Left lobe of liver (tissue), 2 donors: ENCODE measurements at regions not wholly inside any gene's neighbourhood (a gene's known extent, or its start where the extent isn't known, plus 50 kb on each side); places are given as distances from the start of the nearest gene placed in this dataset.
A peak's percentile ranks its signal among the peaks of the same experiment; 100 is the strongest.

ENCODE experiments used
- ATAC-seq: fragments of 200-7000 bp; cut with Tn5 transposase; one replicate; pipeline ENCODE4 v1.9.1; 2020; ENCODE audit warnings: mild to moderate bottlenecking, moderate library complexity
- DNase-seq: peaks from one replicate; pipeline ENCODE4 v3.0.0-alpha.2; 2020; ENCODE audit warnings: low spot score
- donor health status: DM: no; HTN: no; CAD: no; lungs with moderate emphysema.
- donor health status: DM: no; HTN: yes; CAD: no.

DNA sequence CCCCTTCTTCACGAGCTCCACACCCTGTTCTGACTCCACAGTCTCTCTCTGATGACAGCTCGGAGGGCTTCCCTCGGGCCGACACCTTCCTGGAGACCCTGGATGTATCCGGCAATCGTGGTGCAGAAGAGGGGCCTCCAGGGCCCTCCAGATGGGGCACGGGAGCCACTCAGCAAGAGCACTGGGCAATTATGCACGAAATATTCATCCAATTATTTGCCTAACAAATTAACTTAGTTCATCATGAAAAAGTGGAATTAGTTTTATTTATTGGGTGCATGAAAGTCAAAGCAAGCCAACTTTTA, 277.3 kb upstream of the HDAC4 start:
- DNase-seq (peak; percentile 21), ATAC-seq (no peak)

DNA sequence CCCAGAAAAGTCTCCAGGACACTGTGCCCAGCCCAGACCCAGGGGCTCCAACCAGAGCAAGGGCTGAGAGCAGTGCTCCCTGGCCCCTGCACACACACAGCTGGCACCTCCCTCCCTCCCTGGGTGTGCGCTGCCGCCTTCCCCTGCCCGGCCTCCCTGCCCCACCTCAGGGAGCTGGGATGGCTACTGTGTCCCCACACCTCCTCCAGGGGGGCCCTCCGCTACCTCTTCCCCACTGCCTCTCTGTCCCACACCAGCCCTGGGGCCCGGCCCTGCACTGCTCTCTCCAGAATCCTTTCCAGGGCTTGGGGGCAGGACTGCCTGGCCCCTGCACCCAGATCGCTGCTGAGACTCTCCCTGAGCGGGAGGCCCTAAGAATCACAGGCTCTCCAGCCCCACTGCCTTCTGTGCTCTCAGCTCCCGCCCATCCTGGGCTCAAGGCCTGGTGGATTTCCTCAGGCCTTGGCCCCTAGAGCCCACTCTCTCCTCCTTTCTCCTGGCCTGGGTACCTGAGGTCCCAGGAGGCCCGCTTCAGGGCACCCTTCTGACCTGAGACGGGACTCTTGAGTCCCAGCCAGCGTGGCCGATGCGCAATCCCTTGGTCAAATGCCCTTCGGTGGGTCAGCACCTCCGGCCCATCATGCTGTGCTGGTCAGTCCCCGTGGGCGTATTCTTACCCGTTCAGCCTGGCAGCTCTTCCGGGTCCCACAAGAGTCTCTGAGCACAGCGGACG, 276.8 kb upstream of the HDAC4 start:
- ATAC-seq: no peak
- peak; percentile 39 for DNase-seq

DNA sequence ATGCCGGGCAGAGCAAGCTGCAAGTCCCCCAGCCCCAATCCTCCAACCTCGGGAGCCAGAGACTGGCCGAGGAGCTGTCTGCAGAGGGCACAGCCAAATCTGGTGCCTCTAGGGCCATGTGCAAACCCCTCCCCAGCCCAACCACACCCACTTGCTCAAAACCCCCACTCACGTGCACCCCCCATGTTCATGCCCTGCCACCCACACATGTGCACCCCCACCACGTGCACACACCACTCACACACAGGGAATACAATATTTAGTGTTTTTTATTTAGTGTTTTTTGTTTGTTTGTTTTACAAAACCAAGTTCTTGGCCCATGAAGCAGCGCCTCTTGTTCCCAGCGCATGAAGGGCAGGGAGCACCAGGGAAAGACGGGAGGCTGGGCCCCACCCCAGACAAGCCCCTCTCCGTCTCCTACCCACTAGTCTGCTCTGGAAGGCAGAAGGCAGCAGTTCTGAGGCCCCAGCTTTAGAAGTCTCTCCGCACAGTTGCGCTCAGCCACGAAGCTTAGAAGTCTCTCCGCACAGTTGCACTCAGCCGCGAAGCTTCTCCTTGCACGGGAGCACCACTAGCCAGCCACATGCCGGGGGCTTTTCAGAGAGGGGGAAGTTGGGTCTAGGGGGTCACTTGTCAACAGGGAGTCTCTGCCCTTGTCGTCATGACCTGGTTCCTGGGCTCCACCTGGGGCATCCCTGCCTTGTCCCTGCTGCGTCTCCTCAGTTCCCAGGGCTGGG, 276.1 kb upstream of the HDAC4 start:
- DNase-seq (peak; percentile 19), ATAC-seq (no peak)

DNA sequence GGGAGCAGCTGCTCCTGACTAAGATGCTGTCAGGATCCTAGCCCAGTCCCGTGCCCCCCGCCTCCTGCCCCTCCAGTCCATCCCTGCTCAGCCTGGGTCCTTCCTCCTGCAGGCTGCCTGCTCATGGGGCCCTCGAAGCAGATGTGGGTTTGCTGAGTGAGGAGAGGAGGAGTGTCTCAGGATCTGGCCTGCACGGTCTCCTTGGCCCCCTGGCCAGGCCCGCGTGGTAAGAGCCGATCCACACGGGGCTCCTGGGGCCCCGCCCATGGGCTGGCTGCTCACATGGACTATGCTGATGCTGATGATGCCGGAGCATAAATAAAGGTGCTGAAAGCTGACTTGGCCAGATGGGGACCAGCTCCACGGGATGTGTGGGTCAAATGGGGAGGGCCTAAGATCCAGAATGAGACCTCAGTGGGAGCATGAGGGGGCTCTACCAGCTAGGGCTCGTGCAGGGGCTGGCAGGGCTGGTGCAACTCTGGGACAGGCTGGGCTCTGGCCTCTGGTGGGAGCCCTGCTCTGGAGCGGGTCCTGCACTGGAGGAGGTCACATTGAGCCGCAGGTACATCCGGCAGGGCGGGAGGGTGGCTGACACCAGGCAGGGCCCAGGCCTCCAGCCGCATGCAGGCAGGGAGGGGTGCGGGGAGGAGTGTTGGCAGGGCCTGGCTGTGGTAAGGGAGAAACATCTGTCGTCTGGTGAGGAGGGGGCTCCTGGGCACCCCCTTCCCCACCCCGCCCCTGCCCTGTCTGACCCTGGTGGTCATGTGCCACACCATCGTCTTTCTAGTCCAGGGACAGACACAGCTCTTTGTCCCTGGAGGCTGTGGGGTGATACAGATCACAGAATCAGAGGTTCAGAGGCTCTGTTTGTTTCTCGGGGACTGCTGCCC, 275.3 kb upstream of the HDAC4 start:
- peak; percentile 39 for DNase-seq

DNA sequence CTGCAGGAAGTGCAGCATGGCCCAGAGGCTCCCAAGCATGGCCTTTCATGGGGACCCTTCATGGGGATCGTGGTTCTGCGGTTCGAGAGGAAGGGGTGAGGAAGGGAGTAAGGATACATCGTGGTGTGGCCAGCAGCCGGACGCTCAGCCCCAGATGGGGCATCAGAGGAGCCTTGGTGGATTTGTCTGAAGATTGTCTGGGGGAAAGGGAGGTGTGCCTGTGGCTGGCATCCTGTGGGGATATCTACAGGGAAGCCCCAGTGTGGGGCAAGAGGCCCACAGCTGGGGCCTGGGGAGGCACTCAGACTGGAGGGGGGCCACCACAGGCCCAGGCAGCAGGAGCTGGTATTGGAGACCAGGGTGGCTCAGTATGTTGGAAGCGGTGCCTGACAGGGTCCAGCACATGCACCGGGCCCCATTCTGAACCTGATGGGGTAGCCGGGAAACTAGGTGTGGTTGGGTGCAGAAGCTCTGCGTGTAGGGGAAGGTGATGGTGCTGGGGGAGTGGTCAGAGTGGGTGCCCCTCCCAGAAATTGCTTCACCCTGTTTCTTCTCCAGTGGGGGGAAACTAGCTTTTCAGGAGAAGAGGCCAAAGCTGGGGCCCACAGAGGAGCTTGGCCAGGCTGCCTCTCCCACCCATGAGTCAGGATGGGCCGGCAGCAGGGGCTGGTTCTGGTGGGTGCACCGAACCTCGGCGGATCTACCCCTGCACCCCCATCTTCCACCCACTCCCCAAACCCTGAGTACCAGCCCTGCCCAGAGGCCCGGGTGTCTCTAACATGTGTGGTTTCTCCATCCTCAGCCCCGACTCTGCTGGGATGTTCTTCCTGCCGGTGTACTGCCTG, 274.4 kb upstream of the HDAC4 start:
- DNase-seq: peak; percentile 35

More for the DNA sequence above, 275.3 kb upstream of the HDAC4 start:
- no peak for ATAC-seq

DNA sequence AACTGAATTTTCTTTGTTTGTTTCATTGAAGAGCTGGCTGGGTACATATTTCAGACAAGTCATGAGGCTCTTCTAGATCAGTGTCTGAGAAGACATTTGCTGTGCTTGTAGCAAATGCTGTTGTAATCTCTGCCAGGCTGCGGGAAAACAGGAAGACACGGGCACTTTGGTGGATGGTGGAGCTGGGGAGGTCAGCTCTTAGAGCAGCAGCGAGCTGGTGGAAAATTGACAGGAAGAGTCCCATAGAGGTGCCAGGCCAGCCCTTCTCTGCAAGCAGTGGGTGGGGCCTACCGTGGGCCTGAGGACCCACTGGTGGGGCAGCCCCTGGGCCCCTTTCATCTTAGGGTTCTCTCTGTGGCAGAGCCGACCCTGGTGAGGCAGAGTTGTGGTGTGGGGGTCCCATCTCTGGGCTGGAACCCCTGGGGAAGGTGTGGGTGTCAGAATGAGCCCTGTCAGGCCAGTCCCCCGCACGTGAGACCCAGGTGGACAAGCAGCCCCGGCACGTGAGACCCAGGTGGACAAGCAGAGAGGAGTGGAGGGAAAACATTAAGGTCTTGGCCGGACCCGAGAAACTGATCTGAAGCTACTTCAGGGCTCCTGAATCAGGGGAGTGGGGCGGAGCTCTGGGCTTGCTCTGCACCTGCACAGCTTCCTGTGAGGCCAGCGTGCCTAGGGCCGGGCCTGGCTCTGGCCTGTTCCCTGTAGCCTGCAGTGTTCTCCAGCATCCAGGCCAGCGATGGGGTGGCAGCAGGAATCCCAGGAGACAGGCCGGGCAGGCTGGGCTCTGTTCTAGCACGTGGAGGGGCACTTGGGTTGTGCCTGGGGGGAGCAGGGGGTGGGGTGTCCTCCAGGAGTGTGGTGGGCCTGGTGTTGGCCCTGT, 273.5 kb upstream of the HDAC4 start:
- ATAC-seq (no peak), DNase-seq (peak; percentile 34)

More for the DNA sequence above, 274.4 kb upstream of the HDAC4 start:
- ATAC-seq: no peak

DNA sequence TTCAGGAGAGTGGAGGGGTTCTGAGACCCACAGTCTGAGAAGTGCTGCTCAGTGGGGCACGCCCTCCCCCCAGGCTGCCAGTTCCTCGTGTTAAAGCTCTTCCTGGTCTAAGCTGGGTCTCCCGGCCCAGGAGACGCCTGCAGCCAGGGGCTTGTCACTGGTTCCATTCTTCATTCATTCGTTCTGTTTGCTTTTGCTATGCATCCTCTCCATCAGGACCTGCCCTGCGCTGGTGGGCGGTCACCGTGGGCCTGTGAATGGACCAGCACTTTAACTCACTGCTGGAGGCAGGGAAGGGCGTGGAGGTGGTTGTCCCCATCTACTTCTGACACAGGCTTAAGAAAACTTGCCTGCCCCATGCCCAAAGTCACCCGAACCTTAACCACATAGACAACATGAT, 272.8 kb upstream of the HDAC4 start:
- DNase-seq (no peak), ATAC-seq (no peak)

DNA sequence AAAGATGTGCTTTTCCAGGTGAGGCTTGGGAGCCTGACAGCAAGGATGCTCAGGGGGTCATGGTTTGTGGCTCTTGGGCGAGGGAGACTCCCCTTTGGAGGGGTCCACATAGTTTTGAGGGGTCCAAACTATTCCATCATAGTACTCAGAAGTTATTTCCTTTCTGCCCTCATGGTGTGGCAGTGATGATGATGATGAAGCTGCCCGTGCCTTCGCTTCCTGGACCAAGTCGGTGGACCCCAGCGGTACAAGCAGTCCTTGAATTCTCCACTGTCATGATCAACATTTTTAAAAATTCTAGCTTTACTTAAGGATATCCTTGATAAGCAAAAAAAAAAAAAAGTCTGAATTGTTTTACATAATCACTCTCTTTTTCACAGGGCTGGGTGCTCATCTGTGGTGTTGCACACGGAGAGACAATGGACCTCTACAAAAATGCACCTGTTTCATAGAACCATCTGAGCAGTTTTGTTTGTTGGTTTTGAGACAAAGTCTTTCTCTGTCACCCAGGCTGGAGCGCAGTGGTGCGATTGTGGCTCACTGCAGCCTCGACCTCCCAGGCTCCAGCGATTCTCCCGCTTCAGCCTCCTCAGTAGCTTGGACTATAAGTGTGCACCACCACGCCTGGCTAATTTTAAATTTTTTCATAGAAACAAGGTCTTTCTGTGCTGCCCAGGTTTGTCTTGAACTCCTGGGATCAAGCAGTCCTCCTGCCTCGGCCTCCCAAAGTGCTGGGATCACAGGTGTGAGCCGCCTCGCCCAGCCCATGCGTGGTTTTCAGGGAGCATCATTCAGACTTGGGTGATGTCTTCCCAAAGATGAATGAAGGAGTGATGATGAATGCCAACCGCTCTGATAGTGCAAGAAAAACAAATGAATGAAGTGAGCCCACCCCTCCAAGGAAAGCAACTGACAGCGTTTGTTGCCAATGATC, 271.4 kb upstream of the HDAC4 start:
- ATAC-seq (no peak), DNase-seq (peak; percentile 32)

DNA sequence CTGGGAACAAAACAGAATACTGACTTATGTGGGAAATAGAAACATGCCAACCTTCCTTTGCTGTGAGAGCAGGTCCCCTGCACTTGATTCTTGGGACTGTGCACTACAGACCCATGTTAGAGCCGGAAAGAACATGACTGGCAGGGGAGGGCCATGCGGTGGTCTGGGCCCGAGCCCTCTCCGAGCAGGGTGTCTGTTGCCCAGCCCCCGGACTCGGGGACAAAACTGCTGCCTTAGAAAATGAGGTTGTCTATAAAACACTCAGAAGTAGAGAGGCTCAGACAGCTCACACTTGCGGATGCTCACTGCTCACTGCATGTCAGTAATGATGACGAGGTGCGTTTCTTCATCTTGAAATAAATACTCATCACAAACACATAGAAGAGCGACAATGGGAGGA, 270.7 kb upstream of the HDAC4 start:
- peak; percentile 22 for DNase-seq
- no peak for ATAC-seq

DNA sequence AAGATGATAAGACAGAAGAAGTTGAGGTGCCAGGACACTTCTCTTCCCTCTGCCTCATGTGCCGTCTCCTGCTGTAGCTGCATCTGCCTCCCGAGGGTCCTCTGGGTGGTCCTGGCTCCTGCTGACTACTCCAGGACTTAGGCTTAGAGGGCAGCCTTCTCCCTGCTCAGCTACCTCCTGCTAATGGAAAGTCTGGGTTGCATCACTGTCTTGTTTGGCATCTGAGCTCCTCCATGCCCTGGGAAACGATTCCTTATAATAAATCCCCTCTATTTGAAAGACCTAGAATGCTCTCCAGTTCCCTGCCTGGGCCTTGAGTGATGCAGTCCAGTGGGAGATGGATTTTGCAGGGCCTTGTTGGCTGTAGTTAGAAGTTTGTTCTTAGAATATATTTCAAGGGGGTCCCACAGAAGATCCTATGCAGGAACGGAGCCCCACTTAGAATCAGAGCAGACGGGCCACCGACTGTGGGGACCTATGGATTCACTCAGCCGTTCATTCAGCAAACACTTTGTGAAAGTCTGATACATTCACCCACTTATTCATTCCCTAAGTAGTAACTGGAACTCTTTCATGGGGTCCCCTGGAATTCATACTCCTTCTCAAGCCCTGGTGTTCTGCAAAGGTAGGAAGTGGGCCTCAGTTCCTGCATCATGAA, 269.8 kb upstream of the HDAC4 start:
- no peak for ATAC-seq
- peak; percentile 27 for DNase-seq

DNA sequence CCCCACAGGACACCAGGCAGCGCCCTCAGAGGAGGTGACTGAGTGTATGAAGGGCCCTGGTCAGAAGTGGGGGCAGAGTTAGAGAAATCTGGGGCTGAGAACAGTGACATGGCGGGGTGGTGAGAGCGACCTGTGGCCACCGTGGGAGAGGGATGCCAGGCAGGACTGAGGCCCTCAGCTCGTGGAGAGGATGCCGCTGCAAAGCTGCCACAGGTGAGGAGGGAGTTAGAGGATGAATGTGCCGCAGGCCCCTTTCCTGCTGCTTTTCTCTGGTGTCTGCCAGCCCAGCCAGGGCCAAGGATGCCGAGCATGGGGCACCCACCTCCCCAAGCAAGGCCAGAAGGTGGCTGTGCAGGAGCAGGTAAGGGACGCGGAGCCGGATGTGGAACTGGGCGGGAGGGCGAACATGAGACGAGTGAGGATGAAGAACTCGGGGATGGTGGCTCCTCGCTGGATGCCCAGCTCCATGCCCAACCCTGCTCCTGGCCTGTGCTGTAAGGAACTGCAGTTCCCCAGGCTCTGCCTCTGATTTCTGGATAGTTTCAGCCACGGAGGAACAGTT, 269.2 kb upstream of the HDAC4 start:
- DNase-seq (peak; percentile 35), ATAC-seq (no peak)

DNA sequence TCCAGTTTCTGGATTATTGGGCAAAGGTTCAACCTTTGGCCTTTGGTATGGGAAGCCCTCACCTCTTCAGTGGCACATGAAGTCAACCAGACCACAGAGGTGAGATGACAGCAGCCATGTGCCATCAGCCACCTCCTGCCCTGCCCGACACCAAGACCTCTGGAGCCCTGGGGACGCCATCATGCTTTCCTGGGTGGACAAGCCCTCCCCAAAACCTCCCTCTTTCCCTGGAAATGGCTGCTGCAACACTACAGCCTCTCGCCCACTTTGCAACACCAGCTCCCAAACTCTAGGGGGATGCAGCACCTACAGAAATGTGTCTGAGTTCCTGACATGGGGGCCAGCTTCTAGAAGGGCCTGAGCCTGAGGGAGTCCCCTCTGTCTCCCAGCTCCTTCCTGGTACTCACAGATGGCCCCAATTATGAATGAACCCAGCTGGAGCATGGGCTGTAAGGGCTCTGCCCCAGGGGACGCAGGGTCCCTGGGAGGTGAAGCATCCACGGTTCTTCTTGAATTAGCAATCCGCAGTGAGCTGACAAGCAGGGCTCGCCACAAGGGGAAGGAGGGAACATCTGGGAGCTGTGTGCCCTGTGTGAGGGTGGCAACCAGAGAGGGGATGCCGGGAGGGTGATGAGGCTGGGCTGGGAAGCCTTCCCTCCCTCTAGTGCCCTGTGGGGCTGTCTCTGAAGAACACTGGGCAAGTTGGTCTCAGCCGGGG, 268.5 kb upstream of the HDAC4 start:
- ATAC-seq: no peak

DNA sequence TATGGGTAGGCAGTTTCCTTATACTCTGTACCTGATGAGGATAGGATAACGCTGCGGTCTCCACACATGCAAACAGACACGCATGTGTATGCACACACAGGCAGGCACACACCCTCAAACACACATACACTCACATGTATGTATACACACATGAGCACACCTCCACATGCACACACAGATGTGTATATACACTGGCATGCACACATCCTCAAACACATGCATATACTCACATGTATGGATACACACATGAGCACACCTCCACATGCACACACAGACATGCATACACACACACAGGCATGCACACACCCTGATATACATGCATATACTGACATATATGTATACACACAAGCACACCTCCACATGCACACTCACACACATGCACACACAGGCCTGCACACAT, 267.8 kb upstream of the HDAC4 start:
- ATAC-seq (no peak), DNase-seq (peak; percentile 21)

More for the DNA sequence above, 268.5 kb upstream of the HDAC4 start:
- no peak for DNase-seq

DNA sequence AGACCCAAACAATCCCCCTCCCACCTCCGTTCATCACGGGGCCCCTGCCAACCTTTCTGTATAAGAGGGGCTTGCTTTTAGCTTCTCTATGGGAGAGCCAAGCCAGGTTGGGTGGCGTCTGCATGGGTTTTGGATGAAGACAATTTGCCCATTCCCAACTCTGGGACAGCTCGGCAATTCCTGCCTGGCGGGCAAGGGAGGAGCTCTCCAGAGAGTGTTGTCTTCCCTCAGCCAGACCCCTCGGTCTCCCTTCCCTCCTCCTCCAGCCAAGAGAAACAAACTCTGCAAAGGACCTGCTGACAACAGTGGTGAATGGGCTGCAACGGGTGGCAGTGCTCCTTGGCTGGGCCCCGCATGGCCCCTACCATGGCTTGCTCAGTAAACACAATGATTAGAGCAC, 267.2 kb upstream of the HDAC4 start:
- no peak for ATAC-seq
- DNase-seq: peak; percentile 29

DNA sequence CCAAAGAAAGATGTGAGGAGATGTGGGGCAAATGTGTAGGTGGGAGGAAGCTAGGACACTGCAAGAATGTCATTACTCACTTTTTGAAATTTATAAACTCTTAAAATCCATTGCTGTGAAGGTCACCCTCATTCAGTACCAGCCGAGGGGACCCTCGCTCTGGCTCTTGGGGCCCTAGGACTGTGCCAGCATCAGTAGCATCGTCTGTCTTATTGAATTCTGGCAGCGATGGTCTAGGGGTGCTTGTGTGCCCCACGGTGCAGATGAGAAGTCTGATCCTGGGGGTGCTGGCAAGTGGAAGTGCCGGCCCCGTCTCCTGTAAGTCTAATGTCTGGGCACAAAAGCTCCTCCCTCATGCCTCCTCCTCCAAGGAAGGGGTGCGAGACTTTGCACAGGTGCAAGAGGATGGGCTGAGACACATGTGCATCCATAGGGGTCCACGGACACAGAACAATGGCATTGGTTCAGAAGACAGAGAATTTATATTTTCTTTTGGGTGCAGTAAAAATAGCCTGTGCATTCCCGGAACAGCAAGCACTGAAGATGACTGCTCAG, 266.7 kb upstream of the HDAC4 start:
- DNase-seq: peak; percentile 15
- ATAC-seq: no peak

DNA sequence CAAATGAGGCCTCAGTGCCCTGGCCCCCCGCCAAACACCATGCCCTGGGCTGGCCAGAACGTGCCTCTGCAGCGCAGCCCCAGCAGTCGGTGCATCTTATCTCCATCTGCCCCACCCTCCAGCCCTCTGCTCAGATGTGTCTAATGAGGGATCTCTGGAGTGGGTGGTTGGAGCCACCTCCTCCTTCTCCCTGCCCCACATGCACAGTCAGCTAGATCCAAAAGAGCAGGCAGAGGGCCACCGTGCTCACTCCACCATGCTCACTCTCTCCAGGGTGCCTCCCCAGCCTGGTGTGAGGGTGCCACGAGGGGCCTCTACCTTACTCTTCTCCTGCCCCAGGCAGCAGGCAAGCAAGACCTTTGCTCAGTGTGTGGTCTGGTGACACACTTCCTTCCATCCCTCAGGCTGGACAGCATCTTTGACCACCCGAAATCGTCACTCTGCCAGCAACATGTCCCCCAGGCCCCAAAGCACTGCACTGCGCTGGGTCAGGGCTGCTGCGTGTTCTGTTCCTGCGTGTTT, 266.1 kb upstream of the HDAC4 start:
- DNase-seq (peak; percentile 38), ATAC-seq (no peak)
